ENCODE measurements at regions not wholly inside any gene's neighbourhood (a gene's known extent, or its start where the extent isn't known, plus 50 kb on each side); places are given as distances from the start of the nearest gene placed in this dataset.

DNA sequence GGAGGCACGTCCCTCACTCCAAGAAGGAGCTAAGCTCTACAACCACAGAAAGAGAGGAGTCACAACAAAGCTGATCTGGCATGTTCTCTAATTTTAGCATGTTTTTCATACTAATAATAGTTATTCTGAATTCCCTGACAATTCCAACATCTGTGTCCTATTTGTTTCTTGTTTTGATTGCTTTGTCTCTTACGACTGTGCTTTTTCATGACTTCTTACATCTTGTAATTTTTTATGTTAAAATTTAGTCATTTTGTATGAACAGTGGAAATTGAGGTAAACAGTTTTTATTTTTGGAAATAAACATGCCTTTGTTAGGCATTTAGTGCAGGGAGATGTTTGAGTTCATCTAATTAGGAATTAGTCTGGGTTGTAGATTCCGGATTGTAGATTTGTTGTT is 668.1 kb upstream of the EDIL3 start:
- no peak overlapping the region for H3K27ac ChIP-seq (ENCODE audit: low read depth, low read length)
- no peak overlapping the region for H4K8ac ChIP-seq (ENCODE audit: extremely low read depth, insufficient read depth, low read length)
- CTCF ChIA-PET (ENCODE audit: partially characterized antibody) = no interaction called here
- H3K4ac ChIP-seq (replicated peaks; ENCODE audit: insufficient read length, low read depth, low read length) = no peak overlapping the region
- H2BK12ac ChIP-seq (ENCODE audit: low read depth, low read length) = no peak overlapping the region
- DNase-seq (ENCODE audit: low read depth in 1 of 2, low spot score in 2 of 2) (no peak), FAIRE-seq (no peak)
- H3K4me1 ChIP-seq (replicated peaks in 1 of 4; ENCODE audit: control insufficient read depth in 3 of 4, insufficient read depth in 4 of 4, low read length in 3 of 4) = no peaks in the 10 kb centered on the region
- no peak overlapping the region for H2AFZ ChIP-seq (ENCODE audit: low read length)
- H4K20me1 ChIP-seq (replicated peaks in 1 of 2; ENCODE audit: control insufficient read depth in 1 of 2, insufficient read depth in 2 of 2, low read length in 2 of 2) = no peaks in the 10 kb centered on the region
- H3K79me1 ChIP-seq (ENCODE audit: low read depth, low read length) = no peaks in the 10 kb centered on the region
- H3K9ac ChIP-seq (replicated peaks in 1 of 4; ENCODE audit: extremely low read depth in 1 of 4, low read depth in 3 of 4, low read length in 3 of 4) = no peak overlapping the region
- POLR2A ChIA-PET (ENCODE audit: partially characterized antibody) = no interaction called here
- H2BK15ac ChIP-seq (ENCODE audit: low read length) = no peak overlapping the region
- H4K5ac ChIP-seq (ENCODE audit: insufficient read length, low read depth, low read length) = no peak overlapping the region
- no peak overlapping the region for H3K4me2 ChIP-seq (ENCODE audit: insufficient read depth in 1 of 2, low read depth in 2 of 2, low read length in 2 of 2)
- H3K79me2 ChIP-seq (ENCODE audit: control insufficient read depth in 1 of 2, insufficient read depth in 2 of 2, low read length in 2 of 2) = no peaks in the 10 kb centered on the region; a peak in 1 of 4 replicates
- 97% methylated on average over 3 of the region's 3 CpGs; no CpG with 5 or more reads in 1 of the 2 experiments for WGBS, 2 experiments (ENCODE audit: extremely low coverage in 1 of 2, insufficient coverage in 1 of 2, insufficient read length in 1 of 2, insufficient replicate concordance in 2 of 2, low coverage in 1 of 2, low lambda C conversion rate in 2 of 2, missing lambda C conversion rate in 1 of 2)
- H2AK5ac ChIP-seq (ENCODE audit: low read depth, low read length) = no peak overlapping the region
- no peak overlapping the region for H3K18ac ChIP-seq (ENCODE audit: extremely low read depth, low read length)
- no peaks in the 10 kb centered on the region for H3K27me3 ChIP-seq (replicated peaks in 1 of 4; ENCODE audit: control insufficient read depth in 3 of 4, extremely low read depth in 1 of 4, insufficient read depth in 3 of 4, low read length in 3 of 4)
- H3K14ac ChIP-seq (ENCODE audit: insufficient read length) = no peak overlapping the region
- no peak overlapping the region for H2BK120ac ChIP-seq (replicated peaks; ENCODE audit: low read depth, low read length)
- TF ChIP-seq RAD21 (IDR thresholded peaks at IDR 0.05 in 1 of 2, conservative IDR thresholded peaks at IDR 0.05 in 1 of 2; ENCODE audit: low read depth in 2 of 2, low read length in 2 of 2) = no peak
- no peak for TF ChIP-seq TCF12 (IDR thresholded peaks at IDR 0.05; ENCODE audit: low read depth, low read length)
- no peak for TF ChIP-seq TAF7 (optimal IDR thresholded peaks at IDR 0.05; ENCODE audit: borderline replicate concordance, low read depth, low read length)
- no peak overlapping the region for H3K56ac ChIP-seq (replicated peaks; ENCODE audit: insufficient read length, low read depth, low read length)
- no peak overlapping the region for H2BK20ac ChIP-seq (ENCODE audit: low read length)
- no peak overlapping the region for H3K23ac ChIP-seq (ENCODE audit: insufficient read length)
- H3K23me2 ChIP-seq (ENCODE audit: low read depth, low read length) = no peaks in the 10 kb centered on the region
- no peak overlapping the region for H4K91ac ChIP-seq (replicated peaks; ENCODE audit: insufficient read length, low read length)
- H3K36me3 ChIP-seq (ENCODE audit: control insufficient read depth in 2 of 4, insufficient read depth in 4 of 4, low read length in 3 of 4) = no peaks in the 10 kb centered on the region
- no peak overlapping the region for H3K4me3 ChIP-seq (ENCODE audit: extremely low read depth in 1 of 4, insufficient read depth in 2 of 4, low read depth in 3 of 4, low read length in 4 of 4)
- no peaks in the 10 kb centered on the region for H3K9me3 ChIP-seq (ENCODE audit: insufficient read depth in 2 of 2, low read depth in 1 of 2, low read length in 1 of 2)
- H2BK5ac ChIP-seq (ENCODE audit: low read depth, low read length) = no peak overlapping the region

Data from H1 (cell line).